GM23338 (cell line): ENCODE measurements at regions not wholly inside any gene's neighbourhood (a gene's known extent, or its start where the extent isn't known, plus 50 kb on each side); places are given as distances from the start of the nearest gene placed in this dataset.
"Not testable (repeated sequence)": the region's sequence is repeated elsewhere in the genome, so short reads cannot be mapped to it uniquely, and the experiment has no call there.

Experiments
- CREB1 ChIP-seq: fragments of 250-450 bp; sonication (Bioruptor Pico); IDR thresholded peaks from 2 replicates; pipeline ENCODE4 v1.5.0; 2020; ENCODE audit warnings: low read depth, mild to moderate bottlenecking, moderate library complexity
- ETS1 ChIP-seq: IDR thresholded peaks from 2 replicates; pipeline ENCODE4 v1.6.1; 2016; ENCODE audit warnings: antibody characterized with exemption
- EZH2 ChIP-seq: fragments of 200-600 bp; sonication (generic); IDR thresholded peaks from one replicate; pipeline ENCODE4 v1.8.0; 2017; ENCODE audit warnings: antibody characterized with exemption, mild to moderate bottlenecking, low read depth; ENCODE audit not compliant: unreplicated experiment
- EZH2phosphoT487 ChIP-seq: fragments of 200-600 bp; sonication (generic); IDR thresholded peaks from one replicate; pipeline ENCODE4 v1.8.1; 2018; ENCODE audit warnings: antibody characterized with exemption; ENCODE audit not compliant: unreplicated experiment
- JUNB ChIP-seq: IDR thresholded peaks from one replicate; pipeline ENCODE4 v1.6.1; 2016; ENCODE audit warnings: antibody characterized with exemption; ENCODE audit not compliant: unreplicated experiment
- POLR2AphosphoS5 ChIP-seq: IDR thresholded peaks from 2 replicates; pipeline ENCODE4 v1.6.1; 2016; ENCODE audit warnings: antibody characterized with exemption, low read depth
- REST ChIP-seq: IDR thresholded peaks from one replicate; pipeline ENCODE4 v1.6.1; 2018; ENCODE audit warnings: antibody characterized with exemption; ENCODE audit not compliant: unreplicated experiment
- STAT1 ChIP-seq: IDR thresholded peaks from one replicate; pipeline ENCODE4 v1.6.1; 2016; ENCODE audit warnings: antibody characterized with exemption; ENCODE audit not compliant: unreplicated experiment
- TF ChIP-seq, protein P1 (sequence below), 2 experiments: fragments of 200-600 bp in 1 of 2; sonication (generic) in 1 of 2; conservative IDR thresholded peaks; 2 replicates each; pipeline versions ENCODE4 v1.5.1 to v1.6.1; 2016 to 2017; ENCODE audit warnings: antibody characterized with exemption in 2 of 2, low read depth in 2 of 2, mild to moderate bottlenecking in 2 of 2, moderate library complexity in 1 of 2

DNA sequence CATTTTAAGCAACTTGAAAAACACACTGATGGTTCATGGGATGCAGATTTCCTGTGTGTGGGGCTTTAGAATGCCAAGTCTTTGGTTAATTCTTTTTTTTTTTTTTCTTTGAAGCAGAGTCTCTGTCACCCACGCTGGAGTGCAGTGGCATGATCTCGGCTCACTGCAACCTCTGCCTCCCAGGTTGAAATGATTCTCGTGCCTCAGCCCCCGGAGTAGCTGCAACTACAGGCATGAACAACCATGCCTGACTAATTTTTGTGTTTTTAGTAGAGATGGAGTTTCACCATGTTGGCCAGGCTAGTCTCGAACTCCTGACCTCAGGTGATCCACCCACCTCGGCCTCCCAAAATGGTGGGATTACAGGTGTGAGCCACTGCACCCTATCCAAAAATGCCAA lies 228.3 kb downstream of the EFCAB11 start:
- TF ChIP-seq, protein P1, sequence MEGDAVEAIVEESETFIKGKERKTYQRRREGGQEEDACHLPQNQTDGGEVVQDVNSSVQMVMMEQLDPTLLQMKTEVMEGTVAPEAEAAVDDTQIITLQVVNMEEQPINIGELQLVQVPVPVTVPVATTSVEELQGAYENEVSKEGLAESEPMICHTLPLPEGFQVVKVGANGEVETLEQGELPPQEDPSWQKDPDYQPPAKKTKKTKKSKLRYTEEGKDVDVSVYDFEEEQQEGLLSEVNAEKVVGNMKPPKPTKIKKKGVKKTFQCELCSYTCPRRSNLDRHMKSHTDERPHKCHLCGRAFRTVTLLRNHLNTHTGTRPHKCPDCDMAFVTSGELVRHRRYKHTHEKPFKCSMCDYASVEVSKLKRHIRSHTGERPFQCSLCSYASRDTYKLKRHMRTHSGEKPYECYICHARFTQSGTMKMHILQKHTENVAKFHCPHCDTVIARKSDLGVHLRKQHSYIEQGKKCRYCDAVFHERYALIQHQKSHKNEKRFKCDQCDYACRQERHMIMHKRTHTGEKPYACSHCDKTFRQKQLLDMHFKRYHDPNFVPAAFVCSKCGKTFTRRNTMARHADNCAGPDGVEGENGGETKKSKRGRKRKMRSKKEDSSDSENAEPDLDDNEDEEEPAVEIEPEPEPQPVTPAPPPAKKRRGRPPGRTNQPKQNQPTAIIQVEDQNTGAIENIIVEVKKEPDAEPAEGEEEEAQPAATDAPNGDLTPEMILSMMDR (conservative IDR thresholded peaks at IDR 0.05; ENCODE audit: low read depth in 2 of 2), result not testable (repeated sequence)
- TF ChIP-seq REST; POLR2AphosphoS5; CREB1 (CRISPR knock-in tag); EZH2phosphoT487; EZH2; JUNB; STAT1; ETS1: not testable (repeated sequence)
